NCI-H2107 treated with DMSO at 0.1 percent for 48 hours (cell line): ENCODE measurements at regions not wholly inside any gene's neighbourhood (a gene's known extent, or its start where the extent isn't known, plus 50 kb on each side); places are given as distances from the start of the nearest gene placed in this dataset.
"Not testable (repeated sequence)": the region's sequence is repeated elsewhere in the genome, so short reads cannot be mapped to it uniquely, and the experiment has no call there.

ENCODE experiments used
- DNase-seq: peaks from one replicate; lab custom pipeline; 2025; ENCODE audit not compliant: unreplicated experiment; lab: John Stamatoyannopoulos, UW

DNA sequence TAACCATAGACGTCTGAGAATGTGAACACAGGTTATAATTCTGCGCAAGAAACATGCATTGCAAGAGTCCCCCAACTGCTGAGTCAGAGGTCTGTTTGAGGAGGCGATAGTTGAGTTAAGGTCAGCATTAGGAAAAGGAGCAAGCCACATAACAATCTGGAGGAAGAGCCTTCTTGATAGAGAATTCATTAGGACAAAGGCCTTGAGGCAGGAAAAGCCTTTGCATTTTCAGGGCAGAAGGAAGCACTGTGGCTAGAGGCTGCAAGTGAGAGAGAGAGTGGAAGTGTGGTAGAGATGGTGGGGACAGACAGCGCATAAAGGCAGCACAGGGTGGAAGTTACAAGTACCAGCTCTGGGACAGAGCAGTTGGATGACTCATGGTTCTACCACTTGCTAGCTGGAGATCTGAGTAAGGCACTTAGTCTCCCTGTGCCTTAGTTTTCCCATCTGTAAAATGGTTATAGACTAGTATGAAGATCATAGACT lies 125.8 kb upstream of the LNX1 start:
- DNase-seq, result no peak

DNA sequence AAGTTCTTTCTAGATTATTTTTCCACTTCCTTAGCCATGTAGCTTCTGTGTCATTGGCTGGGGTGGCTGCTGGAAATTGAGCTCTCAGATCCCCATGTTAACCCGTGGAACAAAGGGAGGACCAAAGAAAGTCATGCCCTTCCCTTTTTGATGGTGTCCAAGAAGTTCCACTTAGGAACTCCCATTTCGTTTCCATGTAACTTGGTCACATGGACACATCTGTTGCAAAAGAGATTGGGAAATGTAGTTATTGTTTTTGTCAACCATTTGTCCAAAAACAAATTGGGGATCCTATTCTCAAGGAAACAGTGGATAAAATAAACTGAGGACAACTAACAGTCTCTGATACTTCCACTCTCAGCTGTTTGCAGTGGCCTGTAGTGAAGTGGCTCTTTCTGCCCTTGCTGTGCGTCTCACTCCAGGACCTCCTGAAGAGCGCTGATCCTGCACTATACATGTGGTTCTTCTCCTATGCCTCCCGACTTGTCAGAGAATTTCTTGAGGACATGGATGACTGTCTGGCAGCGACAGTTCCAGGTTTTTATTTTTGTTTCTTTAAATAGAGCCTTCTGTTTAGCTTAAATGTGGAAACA lies 125.3 kb upstream of the LNX1 start:
- DNase-seq, result no peak

- no peak for DNase-seq
Observed at GRCh38 chr4:53716011-53716410, 124.7 kb upstream of the LNX1 start.

DNA sequence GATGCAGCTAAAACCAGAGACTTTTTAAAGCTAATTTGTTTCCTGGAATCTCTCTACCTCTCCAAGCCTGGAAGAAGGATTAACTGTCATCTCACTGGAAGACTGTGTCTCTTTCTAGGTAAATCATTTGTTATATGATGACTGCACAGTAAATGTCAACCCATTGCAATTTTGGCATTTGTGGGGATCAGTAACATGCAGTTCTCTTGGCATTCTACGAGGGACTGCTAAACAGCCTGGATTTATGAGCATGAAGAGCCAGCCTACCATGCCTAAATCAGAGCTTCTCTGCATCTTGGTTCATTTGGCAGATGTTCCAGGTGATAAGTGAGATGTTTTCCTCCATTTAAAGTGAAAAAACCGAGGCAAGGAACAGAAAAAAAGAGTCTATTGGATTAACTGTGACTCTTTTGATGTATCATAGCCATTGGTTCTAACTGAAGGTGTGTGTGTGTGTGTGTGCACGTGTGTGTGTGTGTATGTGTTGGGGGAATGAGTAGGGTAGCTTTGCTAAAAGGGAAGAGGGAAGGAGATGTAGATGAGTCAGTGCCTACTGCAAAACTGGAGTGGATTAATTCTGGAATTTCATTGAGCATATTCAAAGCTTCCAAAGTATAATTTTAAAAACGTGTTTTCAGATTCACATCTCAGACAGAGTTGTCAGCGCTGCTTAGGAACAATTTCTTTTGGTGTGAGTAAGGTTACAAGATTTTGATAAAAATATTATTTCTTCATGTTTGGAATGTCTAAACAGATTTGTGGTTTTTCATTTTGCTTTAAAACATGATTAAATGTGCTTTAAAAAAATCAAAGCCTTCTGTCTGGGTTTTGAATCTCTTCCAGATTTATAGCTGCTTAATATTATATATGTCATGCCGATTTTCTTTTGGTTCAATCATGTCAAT lies 123.2 kb upstream of the LNX1 start:
- DNase-seq, result no peak

DNA sequence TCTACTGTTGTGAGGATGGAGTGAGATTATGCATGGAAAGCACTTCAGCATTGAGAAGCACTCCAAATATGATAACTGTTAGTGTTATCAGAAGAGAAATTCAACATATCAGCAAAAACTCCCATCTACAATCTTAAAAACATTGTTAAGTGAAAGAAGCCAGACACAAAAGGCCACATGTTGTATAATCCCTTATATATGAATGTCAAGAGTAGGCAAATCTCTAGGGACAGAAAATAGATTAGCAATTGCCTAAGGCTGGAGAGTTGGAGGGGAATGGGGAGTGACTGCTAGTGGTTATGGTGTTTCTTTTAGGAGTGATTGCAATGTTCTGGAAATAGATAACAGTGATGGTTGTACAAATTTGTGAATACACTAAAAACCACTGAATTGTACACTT lies 122.5 kb upstream of the LNX1 start:
- DNase-seq, result no peak

DNA sequence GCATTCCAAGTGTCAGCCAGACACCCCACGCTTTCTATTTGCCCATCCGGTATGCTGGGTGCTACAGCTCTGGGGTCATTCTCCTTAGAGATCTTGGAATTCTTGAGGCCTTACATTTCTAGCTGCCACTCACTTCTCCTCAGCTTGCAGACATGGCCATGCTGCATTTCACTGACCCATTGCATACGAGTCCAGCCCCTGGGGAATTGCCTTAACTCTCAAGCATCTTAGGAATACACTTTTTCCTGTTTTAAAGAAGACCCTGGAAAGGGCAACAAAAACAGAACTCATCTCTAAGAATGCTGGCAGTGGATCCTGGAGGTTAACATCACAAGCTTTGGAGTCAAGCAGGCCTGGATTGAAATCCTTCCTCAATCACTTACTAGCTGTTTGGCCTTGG lies 122.0 kb upstream of the LNX1 start:
- DNase-seq, result no peak

GRCh38 chr4:53712408-53713020 lies 121.2 kb upstream of the LNX1 start:
- no peak for DNase-seq

DNA sequence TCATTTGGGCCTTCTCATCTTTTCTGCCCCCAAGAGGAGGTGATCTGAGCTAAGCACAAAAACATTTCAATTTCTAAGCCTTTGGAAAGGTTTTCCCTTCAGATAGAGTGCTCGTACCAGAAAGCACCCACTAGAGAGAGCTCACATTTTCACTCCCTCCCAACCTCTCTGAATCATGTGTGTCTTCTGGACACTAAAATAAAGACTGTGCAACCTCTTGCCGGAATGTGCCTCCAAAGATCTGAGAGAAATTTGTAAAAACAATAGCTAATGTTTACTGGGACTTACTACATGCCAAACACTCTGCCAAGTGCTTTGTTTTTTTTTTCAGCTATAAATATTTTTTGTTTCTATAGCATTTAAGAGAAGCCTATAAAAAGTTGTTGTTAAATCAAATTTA lies 120.6 kb upstream of the LNX1 start:
- DNase-seq, result no peak

DNA sequence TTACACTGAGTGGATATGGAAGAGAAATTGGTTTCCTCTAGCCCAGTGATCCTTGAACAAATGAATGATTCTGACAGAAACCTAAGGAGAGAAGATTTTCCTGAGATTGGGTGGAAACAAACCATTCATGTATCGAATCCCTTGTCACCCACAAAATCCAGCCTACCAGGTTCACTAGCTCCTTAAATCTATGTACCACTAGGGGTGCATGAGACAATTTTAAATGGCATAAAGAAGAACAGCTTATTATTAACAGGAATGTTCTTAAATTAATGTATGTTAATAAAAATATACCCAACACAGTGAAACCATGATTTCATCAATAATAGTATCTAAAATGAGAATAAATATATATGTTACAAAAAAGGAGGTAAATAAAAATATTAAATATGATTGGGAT lies 118.4 kb upstream of the LNX1 start:
- no peak for DNase-seq

DNA sequence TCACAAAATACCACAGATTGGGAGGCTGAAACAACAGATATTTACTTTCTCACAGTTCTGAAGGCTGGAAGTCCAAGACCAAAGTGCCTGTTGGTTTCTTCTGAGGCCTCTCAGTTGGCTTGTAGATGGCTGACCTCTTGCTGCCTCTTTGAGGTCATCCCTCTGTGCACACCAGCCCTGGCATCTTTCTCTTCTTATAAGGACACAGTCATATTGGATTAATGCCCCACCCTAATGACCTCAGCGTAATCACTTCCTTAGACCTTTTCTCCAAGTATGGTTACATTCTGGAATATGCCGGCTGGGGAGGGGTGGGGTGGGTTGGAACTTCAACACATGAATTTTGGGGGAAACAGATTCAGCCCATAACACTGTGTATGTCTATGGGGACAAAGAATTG lies 116.2 kb upstream of the LNX1 start:
- DNase-seq, result no peak

DNA sequence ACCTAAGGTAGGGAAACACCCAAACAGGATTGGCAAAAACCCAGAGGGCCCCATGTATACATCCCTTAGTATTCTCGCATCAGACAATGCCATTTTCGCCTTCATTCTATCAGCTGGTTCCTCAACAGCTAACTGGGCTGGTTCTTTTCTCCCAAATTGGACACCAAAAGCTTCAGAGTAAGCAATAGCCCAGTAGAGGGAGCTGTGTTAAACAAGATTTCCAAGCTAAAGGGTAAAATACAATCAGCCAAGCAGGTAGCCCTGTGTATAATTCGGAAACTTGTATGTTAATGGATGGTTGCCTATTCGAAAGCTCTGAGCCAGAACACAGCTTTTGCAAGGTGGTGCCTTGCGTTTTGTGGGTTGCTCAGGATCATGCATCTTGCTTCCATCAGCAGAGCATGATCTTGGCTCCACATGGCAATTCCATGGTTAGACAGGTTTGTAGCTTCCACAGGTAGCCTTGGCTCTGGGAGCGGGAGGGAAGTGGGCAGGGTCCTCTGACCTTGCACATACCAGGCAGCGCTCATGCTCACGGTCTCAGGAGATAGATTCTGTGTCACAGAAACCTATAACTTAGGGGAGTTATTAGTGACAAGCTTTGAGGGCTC lies 115.2 kb upstream of the LNX1 start:
- no peak for DNase-seq

DNA sequence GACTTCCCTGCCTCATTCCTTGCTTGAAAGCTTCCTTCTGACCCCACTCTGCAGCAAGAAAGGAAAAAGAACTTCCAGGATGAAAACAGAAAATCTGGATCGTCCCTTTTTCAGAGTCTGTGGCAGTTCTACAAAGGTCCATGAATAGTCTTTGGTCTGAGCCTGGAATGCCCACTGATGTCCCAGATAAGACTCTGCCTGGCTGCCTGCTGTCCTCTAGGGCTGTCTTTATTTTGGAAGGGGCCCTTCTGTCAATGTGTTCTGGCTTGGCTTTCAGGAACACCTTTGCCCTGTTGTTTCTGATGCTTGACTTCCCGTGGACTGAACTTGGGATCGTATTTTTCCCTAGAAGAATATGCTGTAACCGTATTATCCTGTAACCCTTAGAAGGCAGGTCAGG lies 114.7 kb upstream of the LNX1 start:
- DNase-seq, result no peak

DNA sequence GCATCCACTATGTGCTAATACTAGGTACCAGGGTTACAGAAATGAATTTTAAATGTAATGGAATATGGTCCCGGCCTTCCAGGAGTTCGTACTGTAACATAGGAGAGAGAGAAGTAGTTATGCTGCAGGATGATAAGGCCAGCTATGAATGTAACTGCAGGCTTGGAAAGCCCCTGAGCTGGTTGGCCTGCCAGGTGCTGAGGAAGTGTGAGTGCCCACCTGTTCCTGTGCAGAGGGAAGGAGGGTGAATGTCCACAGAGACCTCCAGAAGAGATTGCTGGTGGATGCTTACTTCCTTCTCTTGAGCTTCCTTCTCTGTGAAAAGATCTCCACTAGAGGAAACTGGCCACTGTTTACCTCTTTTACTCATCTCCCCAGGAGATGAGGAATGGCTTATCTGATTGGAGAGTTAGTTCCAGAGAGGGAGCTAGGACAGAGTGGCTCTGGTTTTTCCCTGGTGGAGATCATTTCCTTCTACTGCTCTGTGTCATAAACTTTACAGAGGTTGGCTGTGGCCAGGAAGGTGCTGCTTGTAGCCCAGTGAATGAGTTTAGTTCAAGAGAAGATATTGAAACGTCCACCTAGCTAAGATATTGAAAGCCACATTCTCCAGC lies 114.0 kb upstream of the LNX1 start:
- DNase-seq, result no peak

GRCh38 chr4:53704329-53704728 lies 113.0 kb upstream of the LNX1 start:
- no peak for DNase-seq

- DNase-seq, result no peak
Observed at GRCh38 chr4:53703267-53703655, 112.0 kb upstream of the LNX1 start.

DNA sequence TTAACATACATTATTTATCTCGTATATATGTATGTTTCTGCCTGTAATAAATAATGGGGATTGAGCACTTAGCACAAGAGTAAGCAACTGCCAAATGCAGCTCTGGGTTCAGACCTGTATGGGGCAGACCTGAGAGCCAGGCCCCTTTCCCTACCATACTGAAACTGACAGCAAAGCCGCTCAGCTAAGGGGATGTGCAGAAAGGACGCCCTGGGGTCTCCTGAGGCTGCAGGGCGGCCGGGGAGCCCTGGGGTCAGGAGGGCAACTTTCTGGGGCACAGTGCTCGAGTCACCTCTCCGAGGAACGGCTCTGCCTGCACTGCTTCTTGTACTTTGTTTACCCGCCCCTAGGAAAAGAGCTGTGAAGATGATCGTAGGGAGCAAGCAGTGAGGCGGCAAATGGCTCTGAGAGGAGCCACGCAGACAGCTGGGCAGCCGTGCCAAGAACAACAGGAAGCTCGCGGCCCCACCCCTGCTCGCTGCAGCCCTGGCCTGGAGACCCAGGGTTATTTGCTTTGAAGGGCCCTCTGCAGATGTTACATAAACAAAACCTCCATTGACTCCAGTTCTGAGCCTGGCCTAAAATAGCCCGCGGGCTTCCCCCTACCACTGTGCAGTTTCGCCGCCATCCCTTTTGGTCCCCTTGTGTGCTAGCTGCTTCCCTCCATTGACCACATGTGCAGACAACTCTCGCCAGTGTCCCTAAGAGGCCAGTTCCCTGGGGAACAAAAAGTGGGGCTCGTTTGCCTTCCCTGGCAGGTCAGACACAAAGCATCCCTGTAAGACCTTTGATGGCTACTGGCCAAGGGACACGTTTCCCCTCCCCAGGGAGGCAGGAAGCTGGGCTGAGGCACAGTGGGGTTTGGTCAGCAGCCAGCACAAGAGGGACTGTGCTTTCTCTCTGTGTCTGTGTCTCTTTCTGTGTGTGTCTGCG lies 111.3 kb upstream of the LNX1 start:
- peak; percentile 17 for DNase-seq

GRCh38 chr4:53701260-53701659 lies 110.0 kb upstream of the LNX1 start:
- DNase-seq, result not testable (repeated sequence)

GRCh38 chr4:53699310-53699709 lies 108.0 kb upstream of the LNX1 start:
- DNase-seq, result not testable (repeated sequence)

DNA sequence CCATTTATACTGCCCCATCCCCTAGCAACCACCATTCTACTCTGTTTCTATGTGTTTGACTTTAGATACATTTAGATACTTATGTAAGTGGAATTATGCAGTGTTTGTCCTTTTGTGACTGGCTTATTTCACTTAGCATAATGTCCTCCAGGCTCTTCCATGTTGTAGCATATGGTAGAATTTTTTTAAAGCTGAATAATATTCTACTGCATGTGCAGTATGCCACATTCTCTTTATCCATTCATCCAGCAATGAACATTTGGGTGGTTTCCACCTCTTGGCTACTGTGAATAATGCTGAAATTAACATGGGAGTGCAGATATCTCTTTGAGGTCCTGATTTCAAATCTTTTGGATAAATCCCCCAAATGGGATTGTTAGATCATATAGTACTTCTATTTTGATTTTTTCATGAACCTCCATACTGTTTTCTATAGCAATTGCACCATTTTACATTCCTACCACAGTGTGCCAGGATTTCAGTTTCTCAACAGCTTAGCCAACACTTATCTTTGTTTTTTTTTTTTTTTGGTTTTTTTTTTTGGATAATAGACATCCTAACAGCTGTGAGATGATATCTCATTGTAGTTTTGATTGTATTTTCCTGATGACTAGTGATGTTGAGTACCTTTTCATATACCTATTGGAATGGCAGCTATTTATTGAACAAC lies 105.9 kb upstream of the LNX1 start:
- no peak for DNase-seq
